ENCODE measurements at regions not wholly inside any gene's neighbourhood (a gene's known extent, or its start where the extent isn't known, plus 50 kb on each side); places are given as distances from the start of the nearest gene placed in this dataset.
"Not testable (repeated sequence)": the region's sequence is repeated elsewhere in the genome, so short reads cannot be mapped to it uniquely, and the experiment has no call there.

DNA sequence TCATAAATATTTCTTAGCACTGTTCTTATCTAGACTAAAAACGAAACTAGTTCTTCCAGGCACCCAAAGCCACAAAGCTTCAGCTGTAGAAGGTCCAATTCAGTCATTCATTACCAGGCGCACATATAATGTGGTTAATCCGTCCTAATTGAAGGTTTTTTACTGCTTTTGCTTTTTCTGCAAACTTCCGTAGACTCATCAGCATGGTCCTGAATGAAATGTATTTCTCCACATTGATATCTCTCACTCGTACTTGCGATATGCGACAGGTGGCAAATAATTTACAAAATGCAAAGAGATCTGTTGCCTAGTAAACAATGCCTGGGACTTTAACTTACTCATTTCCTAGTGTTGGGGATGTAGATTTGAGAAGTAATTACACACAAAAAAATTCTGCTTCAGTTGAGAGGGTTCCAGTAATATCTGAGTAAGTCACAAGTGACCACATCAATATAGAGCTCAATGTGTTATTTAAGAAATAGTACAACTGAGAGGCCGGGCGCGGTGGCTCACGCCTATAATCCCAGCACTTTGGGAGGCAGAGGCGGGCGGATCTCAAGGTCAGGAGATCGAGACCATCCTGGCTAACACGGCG, 75.0 kb upstream of the MBNL1 start:
- DNase-seq (ENCODE audit: low read depth): no peak

DNA sequence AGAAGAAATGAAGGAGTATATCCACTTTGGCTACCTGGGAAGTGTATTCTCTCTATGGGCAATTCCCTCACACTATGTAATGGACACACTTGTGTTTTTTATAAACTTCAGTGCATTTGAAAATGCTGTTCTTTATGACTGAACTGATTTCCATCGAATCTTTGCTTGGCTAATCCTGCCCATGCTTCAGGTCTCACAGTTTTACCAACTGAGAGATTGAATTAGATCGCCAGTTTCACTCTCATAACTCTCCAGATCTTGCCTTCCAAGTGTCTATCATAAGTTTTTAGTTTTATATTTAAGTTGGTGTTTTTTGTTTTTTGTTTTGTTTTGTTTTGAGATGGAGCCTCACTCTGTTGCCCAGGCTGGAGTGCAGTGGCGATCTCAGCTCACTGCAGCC, 73.5 kb upstream of the MBNL1 start:
- no peak for DNase-seq (ENCODE audit: low read depth)

DNA sequence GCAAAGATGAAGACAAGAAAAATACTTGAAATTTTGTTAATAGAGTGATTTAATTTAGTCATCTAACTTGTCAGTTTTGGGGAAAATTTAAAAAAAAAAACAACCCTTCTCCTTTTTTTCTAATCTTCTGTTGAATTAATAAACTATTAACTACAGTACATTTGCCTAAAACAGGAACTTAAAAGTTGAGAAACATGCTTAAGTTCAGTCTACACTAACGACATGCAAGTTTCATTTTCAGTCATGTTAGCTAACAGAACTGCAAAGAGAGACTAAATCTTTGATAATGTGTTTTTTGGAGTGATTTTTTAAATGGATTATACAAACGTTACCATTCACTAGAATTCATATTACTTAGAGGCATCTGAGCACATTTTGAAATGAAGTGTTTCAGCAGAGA, 71.9 kb upstream of the MBNL1 start:
- no peak for DNase-seq (ENCODE audit: low read depth)

DNA sequence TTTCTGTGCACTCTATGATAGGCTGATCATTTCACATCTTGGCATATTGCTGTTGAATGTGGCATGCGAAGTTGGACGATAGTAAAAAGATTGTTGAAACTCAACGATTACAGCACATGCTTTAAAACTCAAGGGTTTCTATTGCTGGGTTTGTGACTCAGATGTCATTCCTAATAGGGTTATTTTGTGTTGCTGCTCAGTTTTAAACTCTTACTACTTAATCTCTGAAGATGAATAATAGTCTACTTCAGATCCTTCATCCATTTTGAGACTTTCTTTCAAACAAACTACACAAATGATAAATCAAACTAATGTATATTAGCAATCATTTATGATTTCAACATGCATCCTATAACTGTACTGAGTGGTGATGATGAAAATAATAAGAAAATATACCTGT, 71.3 kb upstream of the MBNL1 start:
- DNase-seq (ENCODE audit: low read depth): no peak

GRCh38 chr3:152197937-152198336, 70.8 kb upstream of the MBNL1 start:
- DNase-seq (ENCODE audit: low read depth): no peak

- no peak for DNase-seq (ENCODE audit: low read depth)
Measured at GRCh38 chr3:152198665-152199064, 70.1 kb upstream of the MBNL1 start.

DNA sequence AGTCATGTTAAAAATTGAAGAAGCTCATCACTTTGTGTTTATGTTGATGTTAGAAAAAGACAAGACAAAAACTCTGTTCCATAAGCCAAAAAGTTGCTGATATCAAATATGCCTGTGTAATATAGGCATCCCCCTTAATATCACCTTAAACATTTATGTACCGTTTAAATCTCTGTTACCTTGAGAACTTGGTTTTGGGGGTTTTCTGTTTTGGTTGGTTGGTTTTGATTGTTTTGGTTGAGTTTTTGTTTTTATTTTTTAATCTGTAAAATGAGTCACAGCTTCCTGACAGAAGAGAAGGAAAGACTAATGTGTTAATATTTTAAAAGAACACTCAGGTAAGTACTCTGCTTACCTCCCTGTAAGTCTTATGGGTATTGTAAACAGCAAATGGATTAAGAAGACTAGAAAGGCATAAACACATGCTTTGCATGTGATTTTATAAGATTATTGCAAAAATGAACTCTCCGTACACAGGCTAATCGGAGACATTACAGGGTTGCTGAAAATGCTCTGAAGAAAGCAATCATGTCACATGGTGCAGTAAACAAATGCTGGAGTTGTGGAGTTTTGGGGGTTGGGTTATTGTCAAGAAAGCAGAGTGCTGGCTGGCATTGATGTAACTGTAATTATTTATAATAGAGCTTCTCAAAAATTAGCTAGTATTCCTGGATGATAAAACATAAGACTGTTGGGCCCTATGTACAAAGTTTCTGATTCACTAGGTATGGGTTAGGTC, 69.5 kb upstream of the MBNL1 start:
- no peak for DNase-seq (ENCODE audit: low read depth)

- DNase-seq (ENCODE audit: low read depth): no peak
Measured at GRCh38 chr3:152200476-152201420, 68.0 kb upstream of the MBNL1 start.

- DNase-seq (ENCODE audit: low read depth): no peak
Measured at GRCh38 chr3:152202976-152203626, 65.6 kb upstream of the MBNL1 start.

DNA sequence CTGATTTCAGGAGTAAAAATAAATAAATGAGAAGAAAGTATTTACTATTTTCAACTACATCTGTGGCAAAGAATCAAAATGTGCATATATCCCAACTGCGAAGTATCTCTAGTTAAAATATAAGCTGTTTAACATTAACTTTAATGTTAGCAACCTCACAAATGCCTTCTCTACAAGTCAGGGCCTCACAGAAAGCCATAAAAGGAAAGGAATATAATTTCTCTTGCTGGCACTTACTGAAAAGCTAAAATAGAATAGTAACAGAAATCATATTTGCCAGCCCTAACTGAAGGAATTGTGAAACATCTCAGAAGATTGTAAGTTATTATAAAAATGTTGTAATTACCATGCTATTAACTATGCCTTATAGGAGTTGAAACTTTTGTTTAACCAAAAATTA, 65.1 kb upstream of the MBNL1 start:
- DNase-seq (ENCODE audit: low read depth): no peak

- DNase-seq (ENCODE audit: low read depth): no peak
Measured at GRCh38 chr3:152204218-152204617, 64.5 kb upstream of the MBNL1 start.

- no peak for DNase-seq (ENCODE audit: low read depth)
Measured at GRCh38 chr3:152205097-152205593, 63.6 kb upstream of the MBNL1 start.

- DNase-seq (ENCODE audit: low read depth): no peak
Measured at GRCh38 chr3:152206243-152206760, 62.4 kb upstream of the MBNL1 start.

- DNase-seq (ENCODE audit: low read depth): no peak
Measured at GRCh38 chr3:152208439-152208838, 60.3 kb upstream of the MBNL1 start.

DNA sequence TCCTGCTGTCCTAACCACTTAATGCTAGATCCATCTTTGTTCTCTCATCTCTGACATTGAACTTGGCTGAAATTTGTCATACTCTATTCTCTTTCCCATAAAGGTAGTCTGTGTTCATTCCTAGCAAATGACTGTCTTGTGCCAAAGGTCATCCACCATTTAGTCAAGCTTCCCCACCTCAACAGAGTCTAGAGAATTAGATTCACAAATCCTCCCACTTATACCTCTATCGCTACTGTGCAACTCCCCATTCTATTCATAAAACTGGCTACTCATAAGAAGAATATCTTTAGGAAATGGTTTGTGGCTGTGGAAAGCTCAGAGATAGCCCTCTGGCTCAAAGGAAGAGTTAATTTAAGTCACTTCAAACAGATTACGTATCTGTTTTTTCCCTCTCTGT, 59.7 kb upstream of the MBNL1 start:
- no peak for DNase-seq (ENCODE audit: low read depth)

DNA sequence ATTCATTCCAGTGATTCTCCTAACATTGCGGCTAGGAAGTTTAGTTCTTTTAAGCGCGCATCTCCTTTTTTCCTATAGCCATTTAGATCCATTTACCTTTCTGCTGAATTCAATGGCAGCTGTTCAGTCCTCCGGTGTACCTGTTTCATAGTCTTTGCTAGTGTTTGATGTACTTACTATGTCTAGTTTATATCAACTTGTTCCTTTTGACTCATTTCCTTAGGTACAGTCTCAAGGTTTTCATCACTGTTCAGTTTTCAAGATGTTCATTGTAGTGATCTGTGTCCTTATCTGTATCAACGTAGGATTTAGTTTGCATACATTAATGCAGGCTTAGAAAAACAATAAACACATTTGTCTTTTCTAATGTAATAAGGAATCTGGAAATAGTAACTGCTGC, 59.0 kb upstream of the MBNL1 start:
- DNase-seq (ENCODE audit: low read depth): no peak

DNA sequence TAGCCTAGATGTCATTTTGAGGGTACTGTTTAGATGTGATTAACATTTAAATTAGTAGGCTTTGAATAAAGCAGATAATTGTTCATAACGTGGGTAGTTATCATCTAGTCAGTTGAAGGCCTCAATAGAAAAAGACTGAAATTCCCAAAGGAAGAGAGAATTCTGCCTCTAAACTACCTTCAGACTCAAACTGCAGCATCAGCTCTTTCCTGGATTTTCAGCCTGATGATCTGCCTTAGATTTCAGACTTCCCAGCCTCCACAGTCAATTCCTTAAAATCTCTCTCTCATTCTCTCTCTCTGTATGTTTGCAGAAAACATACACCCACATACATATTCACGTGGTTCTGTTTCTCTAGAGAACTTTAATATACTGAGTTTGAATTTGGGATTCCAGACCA, 58.0 kb upstream of the MBNL1 start:
- DNase-seq (ENCODE audit: low read depth): no peak

DNA sequence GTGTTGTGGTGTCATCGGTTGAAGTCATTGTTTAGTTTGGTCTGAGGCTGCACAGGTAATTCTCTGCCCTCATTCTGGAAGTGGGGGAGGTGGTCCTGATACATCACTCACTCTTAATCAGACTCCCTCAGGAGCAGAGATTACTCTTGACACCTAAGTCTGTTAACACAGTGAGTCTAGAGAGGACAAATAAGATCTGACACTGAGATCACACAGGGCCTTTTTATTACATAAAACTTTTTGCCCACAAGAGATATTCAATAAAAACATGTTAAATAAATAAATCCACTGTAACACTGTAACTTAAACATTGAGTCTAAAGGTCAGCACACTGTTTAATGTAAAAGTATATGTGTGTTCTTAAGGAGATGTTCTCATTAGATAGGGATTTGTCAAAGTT, 57.1 kb upstream of the MBNL1 start:
- no peak for DNase-seq (ENCODE audit: low read depth)

GRCh38 chr3:152213203-152213602, 55.5 kb upstream of the MBNL1 start:
- DNase-seq (ENCODE audit: low read depth): no peak

- DNase-seq (ENCODE audit: low read depth): no peak
Measured at GRCh38 chr3:152213938-152214337, 54.8 kb upstream of the MBNL1 start.

DNA sequence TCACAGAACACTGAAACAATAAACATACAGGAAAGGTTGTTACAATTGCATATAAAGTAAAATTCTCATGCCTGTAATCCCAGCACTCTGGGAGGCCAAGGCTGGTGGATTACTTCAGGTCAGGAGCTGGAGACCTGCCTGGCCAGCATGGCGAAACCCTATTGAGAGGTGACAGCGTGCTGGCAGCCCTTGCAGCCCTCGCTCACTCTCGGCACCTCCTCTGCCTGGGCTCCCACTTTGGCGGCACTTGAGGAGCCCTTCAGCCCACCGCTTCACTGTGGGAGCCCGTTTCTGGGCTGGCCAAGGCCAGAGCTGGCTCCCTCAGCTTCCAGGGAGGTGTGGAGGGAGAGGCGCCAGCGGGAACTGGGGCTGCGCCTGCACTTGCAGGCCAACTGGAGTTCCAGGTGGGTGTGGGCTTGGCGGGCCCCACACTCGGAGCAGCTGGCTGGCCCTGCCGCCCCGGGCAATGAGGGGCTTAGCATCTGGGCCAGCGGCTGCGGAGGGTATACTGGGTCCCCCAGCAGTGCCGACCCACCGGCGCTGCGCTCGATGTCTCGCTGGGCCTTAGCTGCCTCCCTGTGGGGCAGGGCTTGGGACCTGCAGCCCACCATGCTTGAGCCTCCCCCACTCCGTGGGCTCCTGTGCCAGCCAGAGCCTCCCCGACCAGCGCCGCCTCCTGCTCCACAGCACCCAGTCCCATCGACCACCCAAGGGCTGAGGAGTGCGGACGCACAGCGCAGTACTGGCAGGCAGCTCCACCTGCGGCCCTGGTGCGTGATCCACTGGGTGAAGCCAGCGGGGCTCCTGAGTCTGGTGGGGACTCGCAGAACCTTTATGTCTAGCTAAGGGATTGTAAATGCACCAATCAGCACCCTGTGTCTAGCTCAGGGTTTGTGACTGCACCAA, 51.5 kb upstream of the MBNL1 start:
- not testable (repeated sequence) for DNase-seq (ENCODE audit: low read depth)
